PC-9 (cell line): ENCODE measurements at regions not wholly inside any gene's neighbourhood (a gene's known extent, or its start where the extent isn't known, plus 50 kb on each side); places are given as distances from the start of the nearest gene placed in this dataset.

Experiments
- CTCF ChIP-seq: fragments of 200-600 bp; sonication (generic); conservative IDR thresholded peaks from 2 replicates; pipeline ENCODE4 v1.6.1; 2017; ENCODE audit warnings: mixed run types, antibody characterized with exemption, mild to moderate bottlenecking, moderate library complexity
- EZH2 ChIP-seq: fragments of 200-600 bp; sonication (generic); IDR thresholded peaks from 2 replicates; pipeline ENCODE4 v1.8.0; 2017; ENCODE audit warnings: antibody characterized with exemption, low read depth

- TF ChIP-seq EZH2 (no peak), CTCF (no peak)
Observed at GRCh38 chr10:3271354-3272115, 99.0 kb upstream of the PITRM1 start.
